Stimulated activated effector memory CD8-positive, alpha-beta T cell treated with anti-CD3 and anti-CD28 coated beads, Interleukin-12 subunit alpha, Interleukin-12 subunit beta, amount 100 ng/mL, for 72 hours (primary cell): ENCODE measurements at regions not wholly inside any gene's neighbourhood (a gene's known extent, or its start where the extent isn't known, plus 50 kb on each side); places are given as distances from the start of the nearest gene placed in this dataset.
A peak's percentile ranks its signal among the peaks of the same experiment; 100 is the strongest.

Experiments
- ATAC-seq: fragments of 150-1000 bp; cut with Tn5 transposase; 2 replicates; pipeline ENCODE4 v1.10.0; 2021
- DNase-seq, 2 donors: peaks; one replicate each; pipeline ENCODE4 v3.0.0; 2021 to 2022; ENCODE audit warnings: low spot score in 2 of 2
- H3K27ac Mint-ChIP-seq: one replicate; pipeline ENCODE4 v1.8.0; 2022; ENCODE audit warnings: mild to moderate bottlenecking, mixed read lengths
- H3K36me3 Mint-ChIP-seq: one replicate; pipeline ENCODE4 v1.8.0; 2022; ENCODE audit warnings: mild to moderate bottlenecking, mixed read lengths
- H3K4me1 Mint-ChIP-seq: one replicate; pipeline ENCODE4 v1.8.0; 2022; ENCODE audit warnings: mixed read lengths
- H3K4me3 Mint-ChIP-seq: one replicate; pipeline ENCODE4 v1.8.0; 2022; ENCODE audit warnings: mild to moderate bottlenecking, mixed read lengths
- H3K9me3 Mint-ChIP-seq: one replicate; pipeline ENCODE4 v1.8.0; 2022; ENCODE audit warnings: mixed read lengths

DNA sequence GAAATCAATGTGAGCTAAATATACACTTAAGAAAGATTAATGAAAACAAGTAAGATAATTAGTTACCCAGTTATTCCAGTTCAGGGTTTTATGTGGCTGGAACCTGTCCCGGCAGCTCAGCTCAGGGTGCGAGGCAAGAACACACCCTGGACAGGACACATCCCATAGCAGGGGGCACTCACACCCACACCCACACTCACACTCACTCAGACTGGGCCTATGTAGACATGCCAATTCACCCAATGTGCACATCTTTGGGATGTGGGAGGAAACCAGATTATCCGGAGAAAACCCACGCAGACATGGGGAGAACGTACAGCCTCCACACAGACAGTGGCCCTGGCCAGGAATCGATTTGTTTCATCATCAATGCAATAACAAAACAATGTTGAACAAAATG is 66.0 kb upstream of the TMCC3 start:
- no peak for DNase-seq
- H3K9me3 Mint-ChIP-seq: no peaks in the 10 kb centered on the region
- no peak overlapping the region for H3K27ac Mint-ChIP-seq
- no peaks in the 10 kb centered on the region for H3K36me3 Mint-ChIP-seq
- no peak for ATAC-seq
- no peaks in the 10 kb centered on the region for H3K4me1 Mint-ChIP-seq
- no peak overlapping the region for H3K4me3 Mint-ChIP-seq

DNA sequence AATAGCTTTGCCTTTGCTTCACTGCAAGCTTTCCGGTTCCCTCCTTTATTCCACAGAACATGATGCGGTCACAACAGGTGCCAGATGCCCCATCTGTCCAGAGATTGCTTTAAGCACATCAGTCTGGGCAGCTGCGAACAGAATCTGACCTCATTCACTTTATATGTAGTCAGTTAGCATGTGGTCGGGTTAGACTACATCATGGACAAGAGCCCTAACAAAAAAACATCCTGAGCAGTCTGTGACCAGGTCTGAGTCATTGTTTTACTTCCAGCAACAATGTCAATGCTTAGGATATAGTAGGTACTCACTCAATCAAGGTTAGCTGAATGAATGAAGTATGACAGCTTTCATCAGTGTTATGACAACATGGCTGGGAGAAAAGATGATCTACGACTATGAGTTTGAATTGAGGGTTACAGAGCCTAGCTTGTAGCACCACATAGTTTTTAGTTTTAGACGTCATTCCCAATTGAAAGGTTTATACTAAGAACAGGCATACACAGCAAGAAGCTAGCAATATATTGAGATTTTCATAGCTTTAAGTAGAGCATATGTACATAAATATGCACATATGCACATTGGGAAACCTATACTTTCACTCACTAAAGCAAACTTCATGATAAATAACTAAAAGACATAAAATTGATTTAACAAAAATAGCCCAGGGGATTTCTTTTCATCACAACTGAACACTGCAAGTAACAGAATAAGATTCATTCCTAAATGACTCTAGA is 64.2 kb upstream of the TMCC3 start:
- DNase-seq (no peak), ATAC-seq (peak; percentile 74)
- H3K9me3 Mint-ChIP-seq: no peaks in the 10 kb centered on the region
- H3K4me1 Mint-ChIP-seq: no peaks in the 10 kb centered on the region
- no peak overlapping the region for H3K27ac Mint-ChIP-seq
- H3K36me3 Mint-ChIP-seq: no peaks in the 10 kb centered on the region
- H3K4me3 Mint-ChIP-seq: no peak overlapping the region

DNA sequence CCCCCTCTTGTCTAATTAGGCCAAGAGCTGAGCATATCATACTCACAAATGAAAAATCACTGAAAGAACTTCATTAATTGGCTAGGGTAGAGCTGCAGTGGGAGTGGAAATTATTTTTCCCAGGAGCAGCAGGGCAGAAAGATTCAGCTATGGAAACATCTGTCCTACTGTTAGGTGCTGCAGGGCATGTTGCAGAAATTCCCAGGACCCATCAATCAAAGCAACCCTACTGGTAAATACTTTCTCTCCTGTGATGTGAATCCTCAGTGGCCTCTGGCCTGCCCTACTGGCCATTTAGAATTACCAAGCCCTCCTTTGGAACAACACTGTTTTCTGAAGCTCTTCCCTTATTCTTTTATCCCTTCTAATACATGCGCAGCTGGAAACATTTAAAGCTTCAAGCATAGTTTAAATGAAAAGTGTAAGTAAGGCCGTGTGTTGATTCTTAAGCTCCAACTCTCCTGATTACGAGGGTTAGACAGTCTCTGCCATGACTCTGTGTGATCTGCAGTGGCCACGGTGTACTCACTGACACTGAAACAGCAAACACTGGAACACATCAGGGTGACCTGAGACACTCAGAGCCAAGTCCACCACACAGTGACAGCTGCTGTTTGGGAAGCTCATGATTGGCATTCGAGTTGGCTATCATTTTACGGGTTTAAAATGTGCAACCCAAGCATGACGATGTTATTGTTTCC is 62.6 kb upstream of the TMCC3 start:
- H3K27ac Mint-ChIP-seq: no peak overlapping the region
- ATAC-seq: no peak
- H3K9me3 Mint-ChIP-seq: no peaks in the 10 kb centered on the region

DNA sequence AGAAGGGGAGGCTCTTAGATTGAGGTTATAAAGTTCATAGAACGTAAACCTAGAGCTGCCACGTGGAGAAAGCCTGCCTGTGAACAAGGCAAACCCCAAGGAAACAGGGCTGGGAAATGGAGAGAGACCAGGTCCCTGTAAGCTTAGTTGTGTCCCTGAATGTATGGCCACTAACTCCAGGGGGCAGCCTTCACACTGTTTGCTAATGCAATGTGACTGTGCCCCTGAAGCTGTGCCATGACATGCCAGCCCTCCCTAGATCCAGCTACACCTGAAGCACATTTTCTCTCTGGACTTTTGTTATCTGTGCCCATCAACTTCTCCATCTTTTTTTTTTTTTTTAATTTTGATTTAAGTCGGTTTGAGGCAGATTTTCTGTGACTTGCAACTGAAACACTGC is 60.6 kb upstream of the TMCC3 start:
- ATAC-seq: peak; percentile 48
- Mint-ChIP-seq H3K9me3 (no peaks in the 10 kb centered on the region), H3K4me3 (no peak overlapping the region), H3K27ac (no peak overlapping the region), H3K4me1 (peaks cover 6% of the 10 kb centered on the region), H3K36me3 (no peaks in the 10 kb centered on the region)
- no peak for DNase-seq

More for the DNA sequence above, 62.6 kb upstream of the TMCC3 start:
- no peaks in the 10 kb centered on the region for H3K4me1 Mint-ChIP-seq
- no peak overlapping the region for H3K4me3 Mint-ChIP-seq
- no peaks in the 10 kb centered on the region for H3K36me3 Mint-ChIP-seq
- no peak for DNase-seq

DNA sequence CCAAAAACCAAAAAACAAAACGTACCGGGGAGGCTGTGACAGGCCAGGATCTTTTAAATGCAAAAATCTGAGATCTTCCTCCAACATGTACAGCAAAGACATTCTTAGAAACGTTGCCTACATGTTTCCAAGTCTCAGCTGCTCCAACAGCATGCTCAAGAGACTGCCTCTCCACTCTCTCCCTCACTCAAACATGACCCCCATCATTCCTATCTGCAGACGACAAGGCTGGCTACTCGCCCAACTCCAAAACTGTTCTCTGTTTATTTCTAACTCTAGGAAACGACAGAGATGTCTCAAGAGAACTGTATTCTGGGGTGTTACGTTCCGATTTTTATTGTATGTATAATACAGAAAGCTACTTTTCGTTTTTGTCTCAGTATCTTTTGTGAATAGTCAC is 57.5 kb upstream of the TMCC3 start:
- no peak for ATAC-seq
- Mint-ChIP-seq H3K9me3 (no peaks in the 10 kb centered on the region), H3K27ac (no peak overlapping the region)

DNA sequence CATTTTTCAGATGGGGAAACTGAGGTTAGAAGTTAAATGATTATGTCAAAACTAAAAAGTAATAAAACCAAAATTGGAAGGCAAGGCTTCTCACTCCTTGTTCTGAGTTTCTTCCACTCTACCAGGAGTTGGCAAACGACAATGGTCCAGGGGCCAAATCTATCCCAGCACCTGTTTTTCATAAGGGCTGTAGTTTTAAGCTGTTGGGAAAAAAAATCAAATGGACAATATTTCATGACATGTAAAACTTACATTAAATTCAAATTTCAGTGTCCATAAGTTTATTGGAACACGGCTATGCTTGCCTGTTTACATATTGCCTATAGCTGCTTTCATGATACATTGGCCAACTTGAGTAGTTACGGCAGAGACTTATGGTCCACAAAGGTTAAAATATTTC is 56.7 kb upstream of the TMCC3 start:
- H3K9me3 Mint-ChIP-seq: no peaks in the 10 kb centered on the region
- peaks cover 26% of the 10 kb centered on the region for H3K4me1 Mint-ChIP-seq
- no peak overlapping the region for H3K27ac Mint-ChIP-seq
- ATAC-seq: no peak
- DNase-seq: no peak
- no peaks in the 10 kb centered on the region for H3K36me3 Mint-ChIP-seq
- H3K4me3 Mint-ChIP-seq: no peak overlapping the region

More for the DNA sequence above, 57.5 kb upstream of the TMCC3 start:
- Mint-ChIP-seq H3K4me3 (no peak overlapping the region), H3K36me3 (no peaks in the 10 kb centered on the region), H3K4me1 (peaks cover 26% of the 10 kb centered on the region)
- DNase-seq: no peak

DNA sequence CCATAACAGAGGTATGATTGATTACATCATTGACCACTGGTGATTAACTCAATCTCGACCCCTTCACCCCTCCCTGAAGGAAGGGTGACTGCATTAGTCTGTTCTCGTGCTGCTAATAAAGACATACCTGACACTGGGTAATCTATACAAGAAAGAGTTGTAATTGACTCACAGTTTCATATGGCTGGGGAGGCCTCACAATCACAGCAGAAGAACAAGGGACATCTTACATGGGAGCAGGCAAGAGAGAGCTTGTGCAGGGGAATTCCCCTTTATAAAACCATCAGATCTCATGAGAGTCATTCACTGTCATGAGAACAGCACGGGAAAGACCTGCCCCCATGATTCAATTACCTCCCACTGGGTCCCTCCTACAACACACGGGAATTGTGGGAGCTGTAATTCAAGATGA is 55.9 kb upstream of the TMCC3 start:
- Mint-ChIP-seq H3K9me3 (no peaks in the 10 kb centered on the region), H3K27ac (no peak overlapping the region), H3K4me3 (no peak overlapping the region), H3K4me1 (peaks cover 26% of the 10 kb centered on the region), H3K36me3 (no peaks in the 10 kb centered on the region)
- DNase-seq (no peak), ATAC-seq (peak; percentile 92)

DNA sequence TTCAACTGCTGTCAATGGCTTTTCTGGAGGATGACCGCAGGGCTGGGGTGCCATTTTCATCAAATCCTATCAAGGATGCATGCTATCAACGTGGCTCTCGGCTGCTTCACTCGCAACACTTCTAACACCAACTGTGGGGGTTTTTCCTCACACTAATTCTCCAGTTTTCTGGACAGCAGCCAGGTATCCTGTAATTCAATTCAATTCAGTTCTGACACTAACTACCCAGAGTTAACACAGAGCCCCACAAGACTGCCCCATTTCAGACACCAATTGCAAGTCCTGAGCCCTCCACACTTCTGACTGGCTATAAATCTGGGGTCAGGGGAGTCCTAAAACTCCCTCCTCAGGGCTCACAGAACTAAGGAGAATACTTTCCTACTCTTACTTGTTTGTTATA is 55.3 kb upstream of the TMCC3 start:
- H3K27ac Mint-ChIP-seq: no peak overlapping the region
- ATAC-seq: no peak
- no peaks in the 10 kb centered on the region for H3K36me3 Mint-ChIP-seq
- no peak overlapping the region for H3K4me3 Mint-ChIP-seq
- no peaks in the 10 kb centered on the region for H3K9me3 Mint-ChIP-seq
- H3K4me1 Mint-ChIP-seq: peaks cover 26% of the 10 kb centered on the region
- no peak for DNase-seq

DNA sequence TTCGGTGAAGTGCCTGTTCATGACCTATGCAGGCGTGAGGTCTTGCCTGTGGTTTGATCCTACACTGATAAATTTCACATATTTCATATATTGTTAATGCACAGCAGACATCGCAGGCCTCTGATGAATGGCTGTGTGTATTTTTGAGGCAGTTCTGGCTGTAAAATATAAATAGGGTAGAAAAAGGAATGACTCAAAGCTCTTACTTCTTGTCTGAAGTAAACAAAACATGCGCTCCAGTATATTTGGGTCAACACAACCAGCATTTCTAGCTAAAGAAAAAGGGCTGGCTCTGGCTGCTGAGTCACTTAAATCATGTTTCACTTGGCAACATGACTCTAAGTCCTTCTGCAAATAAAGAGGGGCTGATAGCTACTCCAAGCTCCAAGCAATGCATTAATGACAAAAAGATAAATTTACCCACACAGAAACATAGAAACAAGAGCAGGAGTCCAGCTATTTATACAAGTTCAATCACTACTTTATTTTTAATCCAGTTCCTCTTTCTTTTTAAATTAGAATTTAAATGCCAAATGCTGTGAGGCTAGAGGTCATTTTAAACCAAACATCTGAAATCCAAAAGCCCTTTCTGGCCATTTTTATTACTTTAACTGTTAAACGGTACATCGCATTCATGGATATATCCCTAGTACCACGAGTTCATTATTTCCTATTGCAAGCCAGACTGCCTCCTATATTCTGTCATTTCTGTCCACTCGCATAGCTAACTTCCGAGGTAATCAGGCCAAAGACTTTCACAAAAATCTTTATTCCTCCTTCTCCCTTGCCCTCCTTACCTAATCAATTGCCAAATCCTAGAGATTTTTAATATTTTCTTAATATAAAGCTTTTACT is 54.3 kb upstream of the TMCC3 start:
- H3K27ac Mint-ChIP-seq: no peak overlapping the region
- H3K36me3 Mint-ChIP-seq: no peaks in the 10 kb centered on the region
- H3K4me3 Mint-ChIP-seq: no peak overlapping the region
- peaks cover 26% of the 10 kb centered on the region for H3K4me1 Mint-ChIP-seq
- no peaks in the 10 kb centered on the region for H3K9me3 Mint-ChIP-seq
- ATAC-seq: peak; percentile 66
- DNase-seq: no peak

DNA sequence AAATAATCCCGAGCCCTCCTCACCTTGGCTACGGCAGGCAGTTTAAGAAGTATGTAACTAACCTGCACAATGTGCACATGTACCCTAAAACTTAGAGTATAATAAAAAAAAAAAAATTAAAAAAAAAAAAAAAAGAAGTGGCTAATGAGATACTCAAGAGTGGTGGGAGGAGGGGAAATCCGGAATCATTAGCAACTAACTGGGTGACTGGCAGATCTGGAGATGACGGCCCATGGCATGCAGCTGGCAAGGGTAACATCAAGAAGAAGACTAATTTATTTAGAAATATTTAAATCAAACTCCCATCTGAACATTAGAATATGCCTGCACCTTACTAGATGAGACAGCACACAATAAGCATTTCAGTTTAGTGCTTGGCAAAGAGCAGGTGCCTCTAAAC is 52.3 kb upstream of the TMCC3 start:
- Mint-ChIP-seq H3K4me1 (peaks cover 26% of the 10 kb centered on the region), H3K4me3 (no peak overlapping the region), H3K9me3 (no peaks in the 10 kb centered on the region), H3K36me3 (no peaks in the 10 kb centered on the region), H3K27ac (no peak overlapping the region)
- no peak for ATAC-seq
- no peak for DNase-seq

DNA sequence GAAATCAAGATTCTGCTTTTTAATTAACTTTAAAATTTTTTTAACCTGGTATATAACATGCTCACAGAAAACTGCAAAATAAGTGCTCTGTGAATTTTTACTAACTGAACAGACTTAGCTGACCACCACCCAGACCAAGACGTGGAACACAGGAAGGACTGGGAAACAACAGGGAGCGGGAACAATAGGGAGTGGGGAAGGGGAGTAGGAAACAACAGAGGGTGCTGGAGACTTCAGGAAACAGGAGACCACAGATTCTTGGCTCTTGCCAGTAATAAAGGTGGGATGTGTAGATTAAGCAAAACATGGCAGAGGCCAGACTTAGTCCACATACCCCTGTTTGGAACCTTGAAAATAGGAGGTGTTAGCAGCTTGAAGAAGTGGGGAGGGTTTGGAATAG is 51.4 kb upstream of the TMCC3 start:
- Mint-ChIP-seq H3K36me3 (no peaks in the 10 kb centered on the region), H3K9me3 (no peaks in the 10 kb centered on the region)
- no peak for ATAC-seq

DNA sequence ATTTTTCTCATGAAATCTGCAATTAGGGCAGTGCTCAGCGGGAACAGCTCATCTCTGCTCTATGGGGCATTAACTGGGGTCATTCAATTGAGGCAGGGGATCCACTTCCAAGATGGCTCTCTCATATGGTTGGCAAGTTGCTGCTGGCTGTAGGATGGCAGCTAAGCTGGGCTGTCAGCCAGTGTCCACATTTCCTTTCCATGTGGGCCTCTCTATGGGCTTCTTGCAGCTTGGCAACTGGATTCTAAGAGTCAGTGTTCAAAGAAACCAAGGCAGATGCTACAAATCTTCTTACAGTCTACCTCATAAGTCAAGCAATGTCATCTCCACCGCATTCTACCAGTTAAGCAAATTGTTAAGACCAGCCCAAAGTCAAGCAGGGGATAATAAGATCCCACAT is 50.3 kb upstream of the TMCC3 start:
- ATAC-seq (no peak), DNase-seq (no peak)
- no peaks in the 10 kb centered on the region for H3K36me3 Mint-ChIP-seq
- H3K4me1 Mint-ChIP-seq: peaks cover 17% of the 10 kb centered on the region
- H3K4me3 Mint-ChIP-seq: no peak overlapping the region
- no peak overlapping the region for H3K27ac Mint-ChIP-seq
- H3K9me3 Mint-ChIP-seq: no peaks in the 10 kb centered on the region

More for the DNA sequence above, 51.4 kb upstream of the TMCC3 start:
- Mint-ChIP-seq H3K4me3 (no peak overlapping the region), H3K27ac (no peak overlapping the region), H3K4me1 (peaks cover 26% of the 10 kb centered on the region)
- DNase-seq: no peak
